Muscle layer of duodenum (tissue), 2 donors: ENCODE measurements at regions not wholly inside any gene's neighbourhood (a gene's known extent, or its start where the extent isn't known, plus 50 kb on each side); places are given as distances from the start of the nearest gene placed in this dataset.
"Not testable (repeated sequence)": the region's sequence is repeated elsewhere in the genome, so short reads cannot be mapped to it uniquely, and the experiment has no call there.

Experiments used
- H3K27ac ChIP-seq: one replicate; pipeline ENCODE4 v1.7.0; 2013; ENCODE audit warnings: mild to moderate bottlenecking, low read length
- H3K27me3 ChIP-seq: one replicate; pipeline ENCODE4 v1.7.0; 2013; ENCODE audit warnings: low read depth, mild to moderate bottlenecking, control low read depth, low read length
- H3K36me3 ChIP-seq, 2 donors: one replicate each; pipeline ENCODE4 v1.7.0; 2013; ENCODE audit warnings: low read length in 2 of 2, control low read depth in 1 of 2, mild to moderate bottlenecking in 1 of 2; ENCODE audit not compliant: insufficient read depth in 2 of 2, control insufficient read depth in 1 of 2
- H3K4me1 ChIP-seq, 2 donors: one replicate each; pipeline ENCODE4 v1.7.0; 2013; ENCODE audit warnings: low read length in 2 of 2, mild to moderate bottlenecking in 2 of 2, control low read depth in 1 of 2, moderate library complexity in 1 of 2; ENCODE audit not compliant: insufficient read depth in 2 of 2, control insufficient read depth in 1 of 2
- H3K4me3 ChIP-seq, 2 donors: one replicate each; pipeline ENCODE4 v1.7.0; 2013; ENCODE audit warnings: low read length in 2 of 2, low read depth in 1 of 2, mild to moderate bottlenecking in 1 of 2
- H3K9me3 ChIP-seq, 2 donors: one replicate each; pipeline ENCODE4 v1.7.0; 2013; ENCODE audit warnings: low read length in 2 of 2, control low read depth in 1 of 2, mild to moderate bottlenecking in 1 of 2; ENCODE audit not compliant: control insufficient read depth in 1 of 2
- donor health status: healthy.

DNA sequence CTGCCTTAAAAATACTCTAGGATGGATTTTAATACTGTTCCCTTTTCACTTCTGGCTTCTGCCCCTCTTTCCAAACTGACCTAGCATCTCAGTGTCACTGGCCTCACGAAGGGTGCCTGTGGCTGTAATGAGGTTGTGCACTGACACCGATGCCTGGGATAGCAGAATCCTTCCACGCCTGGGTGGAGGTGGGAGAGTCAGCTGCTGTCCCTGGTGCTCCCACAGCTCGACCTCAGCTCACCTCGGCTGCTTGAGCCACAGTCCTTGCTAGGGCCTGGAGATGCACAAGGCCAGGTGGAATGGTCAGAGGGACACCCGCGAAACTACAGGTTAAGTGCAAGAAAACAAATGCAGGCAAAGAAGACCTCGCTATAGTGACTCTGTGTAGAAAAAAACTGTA, 123.4 kb upstream of the ACBD5 start:
- H3K27me3 ChIP-seq, result no peaks in the 10 kb centered on the region
- no peak overlapping the region for H3K27ac ChIP-seq
- H3K4me1 ChIP-seq, result no peaks in the 10 kb centered on the region
- H3K9me3 ChIP-seq, result no peaks in the 10 kb centered on the region
- H3K36me3 ChIP-seq, result no peaks in the 10 kb centered on the region
- H3K4me3 ChIP-seq, result no peak overlapping the region

DNA sequence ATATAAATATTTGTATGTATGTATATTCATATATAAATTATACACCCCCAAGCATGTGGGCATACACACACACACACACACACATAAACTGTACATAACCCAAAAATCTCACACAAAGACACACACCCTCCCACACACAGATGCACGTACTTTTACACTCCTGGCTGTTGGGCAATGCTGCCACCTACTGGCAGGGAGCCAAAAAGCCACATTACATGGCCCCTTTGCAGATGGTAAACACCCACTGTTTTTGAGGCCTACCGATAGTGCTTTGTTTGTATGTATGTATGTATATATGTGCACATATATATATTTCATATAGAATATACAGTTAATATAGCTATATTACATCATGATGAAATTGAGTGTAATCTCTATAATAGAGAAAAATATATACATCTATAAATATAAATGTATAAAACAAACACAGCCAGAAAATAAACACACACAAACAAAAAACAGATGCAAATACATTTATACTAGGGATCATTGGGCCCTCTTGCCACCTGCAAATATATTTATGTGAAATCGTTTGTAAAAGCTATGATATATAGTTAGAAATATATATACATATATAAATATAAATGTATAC, 120.1 kb upstream of the ACBD5 start:
- no peak overlapping the region for H3K4me3 ChIP-seq
- no peaks in the 10 kb centered on the region for H3K36me3 ChIP-seq
- H3K4me1 ChIP-seq, result no peaks in the 10 kb centered on the region
- H3K27ac ChIP-seq, result no peak overlapping the region
- no peaks in the 10 kb centered on the region for H3K27me3 ChIP-seq
- H3K9me3 ChIP-seq, result no peaks in the 10 kb centered on the region

DNA sequence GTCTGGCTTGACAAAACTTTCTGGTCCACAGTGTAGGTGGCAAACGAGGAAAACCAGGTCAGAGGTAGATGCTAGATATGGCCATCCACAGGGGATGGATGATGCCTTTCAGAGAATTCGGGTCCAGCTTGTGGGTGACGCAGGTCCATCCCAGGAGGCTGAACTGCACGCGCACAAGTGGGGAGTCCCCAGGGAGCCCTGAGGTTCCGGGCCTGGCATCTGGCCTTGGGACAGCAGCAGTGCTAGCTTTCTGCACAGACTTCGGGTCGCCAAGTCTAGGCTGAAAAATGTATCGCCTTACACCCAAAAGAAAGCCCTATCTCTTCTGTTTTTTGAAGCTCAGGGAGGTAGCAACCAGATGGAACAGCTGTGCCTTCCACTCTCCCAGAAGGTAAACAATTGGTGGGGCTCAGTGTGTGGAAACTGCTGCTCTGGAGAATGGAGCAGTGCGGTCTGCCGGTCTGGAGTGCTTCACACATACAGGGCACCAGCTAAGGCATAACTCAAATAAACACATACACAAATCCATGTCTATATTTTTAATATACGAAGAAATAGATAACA, 119.3 kb upstream of the ACBD5 start:
- Histone ChIP-seq H3K36me3 (no peaks in the 10 kb centered on the region), H3K4me3 (no peak overlapping the region), H3K27me3 (no peaks in the 10 kb centered on the region), H3K4me1 (no peaks in the 10 kb centered on the region), H3K27ac (no peak overlapping the region), H3K9me3 (no peaks in the 10 kb centered on the region)

DNA sequence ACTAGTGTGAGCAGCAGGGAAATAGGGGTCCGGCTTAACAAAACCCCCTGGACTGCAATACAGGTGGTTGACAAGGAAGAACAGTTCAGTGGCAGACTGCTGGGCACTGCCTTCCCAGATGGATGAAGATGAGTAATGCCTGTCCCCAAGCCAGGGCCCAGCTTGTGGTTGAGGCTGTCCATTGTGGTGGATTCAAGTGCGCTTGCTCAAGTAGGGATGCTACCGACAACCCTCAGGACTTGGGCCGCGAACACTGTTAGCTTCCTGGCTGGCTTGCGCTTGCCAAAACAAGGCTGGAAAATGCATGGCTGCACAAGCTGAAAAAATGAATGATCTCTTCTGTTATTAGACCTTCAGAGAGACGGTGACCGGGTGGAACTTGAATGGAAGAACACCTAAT, 116.1 kb upstream of the ACBD5 start:
- Histone ChIP-seq H3K4me3 (no peak overlapping the region), H3K9me3 (no peaks in the 10 kb centered on the region), H3K27ac (no peak overlapping the region), H3K27me3 (no peaks in the 10 kb centered on the region), H3K36me3 (no peaks in the 10 kb centered on the region), H3K4me1 (no peaks in the 10 kb centered on the region)

DNA sequence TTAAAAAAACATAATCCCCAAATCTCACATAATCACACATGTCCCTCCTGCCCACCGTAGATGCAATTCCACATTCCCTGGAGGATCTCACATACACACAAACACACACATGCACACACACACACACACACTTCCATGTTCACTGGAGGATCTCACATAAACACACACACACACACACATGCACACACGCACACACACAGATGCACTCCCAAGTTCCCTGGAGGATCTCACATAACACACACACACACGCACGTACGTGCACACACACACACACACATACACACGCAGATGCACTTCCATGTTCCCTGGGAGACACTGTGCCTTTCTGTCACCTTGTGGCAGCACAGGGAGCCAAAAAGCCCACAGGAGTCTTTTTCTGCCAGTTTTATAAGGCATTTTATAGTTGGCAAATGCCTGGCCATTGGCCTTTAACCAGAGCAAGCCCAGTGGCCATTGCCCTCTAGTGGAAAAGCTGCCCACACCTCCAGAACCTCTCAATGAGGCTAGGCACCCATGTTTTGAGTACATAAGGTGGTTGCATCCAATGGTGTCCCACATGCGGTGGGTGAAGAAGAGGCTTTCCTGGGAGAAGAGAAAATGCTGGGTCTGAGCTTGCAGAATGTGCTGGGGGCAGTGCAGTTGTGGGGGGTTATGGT, 115.4 kb upstream of the ACBD5 start:
- H3K27ac ChIP-seq, result no peak overlapping the region
- no peaks in the 10 kb centered on the region for H3K36me3 ChIP-seq

DNA sequence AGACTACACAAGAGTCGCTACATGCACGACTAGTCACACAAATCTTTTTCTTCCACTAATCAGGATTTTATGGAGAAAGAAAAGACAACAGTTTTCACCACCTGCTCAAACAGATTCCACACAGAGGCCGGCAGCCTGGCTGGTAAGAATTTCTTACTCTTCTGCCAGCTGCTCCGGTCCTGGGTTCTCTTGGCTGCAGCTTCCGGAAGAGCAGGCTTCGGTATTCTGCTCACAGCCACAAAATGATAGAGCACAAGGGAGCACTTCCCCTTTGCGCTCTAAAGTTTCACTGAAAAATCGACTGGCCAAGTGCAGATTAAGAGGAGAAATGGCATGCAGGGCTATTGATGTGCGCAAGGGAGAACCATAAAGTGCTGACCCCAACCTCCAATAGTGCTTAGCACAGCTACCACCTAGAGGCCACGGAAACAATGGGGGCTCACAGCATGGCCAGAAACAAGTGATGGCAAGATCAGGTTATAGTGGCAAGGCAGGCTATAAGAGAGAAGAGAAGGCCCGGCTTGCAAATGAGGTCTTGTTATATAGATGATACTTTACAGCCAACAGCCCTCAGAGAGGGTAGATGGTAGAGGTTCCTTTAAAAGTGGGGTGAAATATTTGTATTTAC, 114.2 kb upstream of the ACBD5 start:
- not testable (repeated sequence) for H3K36me3 ChIP-seq, H3K27ac ChIP-seq, H3K4me3 ChIP-seq, H3K27me3 ChIP-seq, H3K4me1 ChIP-seq, H3K9me3 ChIP-seq

More for the DNA sequence above, 115.4 kb upstream of the ACBD5 start:
- Histone ChIP-seq H3K27me3 (no peaks in the 10 kb centered on the region), H3K4me3 (no peak overlapping the region), H3K9me3 (no peaks in the 10 kb centered on the region), H3K4me1 (no peaks in the 10 kb centered on the region)

DNA sequence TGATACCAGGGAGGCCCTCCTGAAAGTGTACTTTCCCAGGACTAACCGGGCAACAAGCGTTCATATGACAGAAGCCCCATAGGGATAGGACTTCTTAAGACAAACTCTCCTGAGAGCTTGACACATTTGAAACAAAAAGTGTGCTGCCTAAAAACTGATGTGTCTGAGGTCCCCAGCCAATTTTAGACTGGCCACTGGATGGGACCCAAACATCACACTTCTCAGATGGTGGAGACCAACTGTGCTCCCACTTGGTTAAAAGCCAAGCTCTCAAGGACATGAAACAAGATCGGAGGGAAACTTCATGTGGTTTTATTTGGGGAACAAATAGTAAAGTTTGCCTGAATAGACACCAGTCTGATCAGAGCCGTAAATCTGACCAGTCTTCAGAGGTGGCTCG, 113.5 kb upstream of the ACBD5 start:
- H3K4me1 ChIP-seq, H3K27ac ChIP-seq, H3K27me3 ChIP-seq, H3K9me3 ChIP-seq, H3K4me3 ChIP-seq, H3K36me3 ChIP-seq: not testable (repeated sequence)

DNA sequence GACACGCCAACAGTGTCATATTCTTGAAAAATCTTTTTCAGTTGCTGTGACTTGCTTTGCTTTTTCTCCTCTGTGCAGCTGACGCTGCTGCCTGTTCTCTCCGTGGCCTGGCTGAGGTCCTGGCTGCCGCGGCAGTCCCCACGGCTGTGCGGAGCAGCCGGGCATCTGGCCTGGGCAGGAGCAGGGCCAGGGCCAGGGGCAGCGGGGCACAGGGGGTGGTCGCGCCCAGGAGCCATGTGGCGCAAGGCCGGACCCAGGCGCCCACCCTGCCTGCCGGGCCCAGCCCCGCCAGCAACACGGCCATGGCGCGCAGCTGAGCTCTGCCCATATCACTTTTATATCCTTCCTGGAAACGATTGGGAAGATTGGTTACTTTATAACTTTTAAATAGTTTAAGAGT, 109.4 kb upstream of the ACBD5 start:
- Histone ChIP-seq H3K36me3 (no peaks in the 10 kb centered on the region), H3K4me3 (no peak overlapping the region), H3K27ac (no peak overlapping the region), H3K9me3 (no peaks in the 10 kb centered on the region), H3K4me1 (no peaks in the 10 kb centered on the region), H3K27me3 (no peaks in the 10 kb centered on the region)

DNA sequence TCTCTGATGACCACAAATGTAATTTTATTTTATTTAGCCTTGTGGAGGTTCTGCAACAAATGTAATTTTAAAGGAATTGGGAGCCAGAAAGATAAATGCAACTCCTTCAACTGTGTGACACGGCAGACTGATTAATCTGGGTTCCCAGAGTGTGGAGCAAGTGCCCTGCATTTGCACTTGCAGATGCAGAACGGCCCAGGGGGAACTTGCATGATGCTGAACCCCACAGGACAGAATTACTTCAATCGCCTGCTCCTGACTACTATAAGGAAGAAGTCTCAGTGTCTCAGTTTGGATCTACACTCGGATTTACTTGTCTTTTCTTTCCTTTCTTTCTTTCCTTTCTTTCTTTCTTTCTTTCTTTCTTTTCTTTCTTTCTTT, 107.2 kb upstream of the ACBD5 start:
- not testable (repeated sequence) for H3K9me3 ChIP-seq, H3K27me3 ChIP-seq, H3K36me3 ChIP-seq, H3K4me1 ChIP-seq, H3K4me3 ChIP-seq, H3K27ac ChIP-seq

DNA sequence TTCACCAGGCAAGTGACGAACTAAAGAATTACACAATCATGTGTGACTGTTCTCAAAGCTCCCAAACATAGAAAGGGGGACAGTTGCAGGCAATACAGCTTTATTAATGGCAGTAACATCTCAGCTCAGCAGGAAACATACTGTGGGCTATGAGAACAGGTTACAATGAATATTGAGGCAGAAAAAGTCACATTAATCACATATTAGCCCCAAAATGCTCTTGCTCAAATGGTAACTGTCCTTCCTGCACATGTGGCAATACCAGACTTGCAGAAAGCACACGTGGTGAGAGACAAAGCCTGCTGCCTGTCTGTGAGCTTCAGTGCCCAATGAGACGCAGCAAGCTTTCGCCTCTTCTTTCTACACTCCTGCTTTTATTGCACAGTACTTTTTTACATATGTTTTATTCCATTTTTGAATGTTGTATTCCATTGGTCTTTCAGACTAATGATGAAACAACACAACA, 104.9 kb upstream of the ACBD5 start:
- Histone ChIP-seq H3K27ac (no peak overlapping the region), H3K4me3 (no peak overlapping the region), H3K4me1 (no peaks in the 10 kb centered on the region), H3K9me3 (no peaks in the 10 kb centered on the region), H3K27me3 (no peaks in the 10 kb centered on the region), H3K36me3 (no peaks in the 10 kb centered on the region)

DNA sequence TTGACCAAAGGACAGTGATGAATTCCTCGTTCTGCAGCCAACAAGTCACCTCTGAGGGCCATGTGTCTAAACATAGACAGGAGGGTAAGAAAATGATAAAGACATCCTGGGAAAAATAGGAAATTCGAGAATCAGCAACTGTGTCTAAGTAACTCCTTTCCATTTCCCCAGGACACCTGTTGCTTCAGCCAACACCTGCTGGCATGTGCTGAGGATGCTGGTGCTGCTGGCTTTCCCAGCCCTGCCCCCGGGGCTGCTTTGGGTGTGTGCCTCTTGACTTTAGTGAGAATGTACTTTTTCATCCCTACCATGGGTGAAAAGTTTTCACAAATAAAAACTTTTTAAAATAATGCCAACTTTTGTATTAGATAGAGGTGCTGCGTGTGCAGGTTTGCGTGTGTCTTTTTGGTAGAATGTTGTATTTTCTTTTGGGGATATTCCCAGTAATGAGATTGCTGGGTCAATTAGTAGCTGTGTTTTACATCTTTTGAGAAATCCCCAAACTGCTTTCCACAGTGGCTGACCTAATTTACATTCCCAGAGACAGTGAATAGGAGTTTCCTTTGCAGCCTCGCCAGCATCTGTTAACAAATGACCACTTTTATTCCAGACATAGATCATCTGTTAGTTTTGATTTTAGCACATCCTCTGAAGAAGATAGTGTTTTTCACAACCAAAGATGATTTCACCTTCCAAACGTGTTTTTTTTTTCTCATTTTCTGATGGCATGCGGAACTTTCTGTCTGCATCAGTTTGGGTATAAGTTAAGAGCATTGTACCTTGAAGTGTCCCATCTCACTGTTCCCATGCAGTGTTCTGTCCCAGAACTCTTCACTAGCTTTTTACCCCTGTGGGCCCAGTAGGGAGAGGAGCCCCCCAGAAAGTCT, 104.2 kb upstream of the ACBD5 start:
- no peak overlapping the region for H3K27ac ChIP-seq
- no peak overlapping the region for H3K4me3 ChIP-seq
- no peaks in the 10 kb centered on the region for H3K4me1 ChIP-seq
- no peaks in the 10 kb centered on the region for H3K27me3 ChIP-seq
- no peaks in the 10 kb centered on the region for H3K36me3 ChIP-seq
- H3K9me3 ChIP-seq, result no peaks in the 10 kb centered on the region
